HG03342 (cell line): ENCODE measurements at regions not wholly inside any gene's neighbourhood (a gene's known extent, or its start where the extent isn't known, plus 50 kb on each side); places are given as distances from the start of the nearest gene placed in this dataset.

Source experiments
- ATAC-seq: cut with Tn5 transposase; IDR thresholded peaks from one replicate; pipeline ENCODE4 v1.9.1; 2021; ENCODE audit warnings: mild to moderate bottlenecking, moderate library complexity; ENCODE audit not compliant: unreplicated experiment

DNA sequence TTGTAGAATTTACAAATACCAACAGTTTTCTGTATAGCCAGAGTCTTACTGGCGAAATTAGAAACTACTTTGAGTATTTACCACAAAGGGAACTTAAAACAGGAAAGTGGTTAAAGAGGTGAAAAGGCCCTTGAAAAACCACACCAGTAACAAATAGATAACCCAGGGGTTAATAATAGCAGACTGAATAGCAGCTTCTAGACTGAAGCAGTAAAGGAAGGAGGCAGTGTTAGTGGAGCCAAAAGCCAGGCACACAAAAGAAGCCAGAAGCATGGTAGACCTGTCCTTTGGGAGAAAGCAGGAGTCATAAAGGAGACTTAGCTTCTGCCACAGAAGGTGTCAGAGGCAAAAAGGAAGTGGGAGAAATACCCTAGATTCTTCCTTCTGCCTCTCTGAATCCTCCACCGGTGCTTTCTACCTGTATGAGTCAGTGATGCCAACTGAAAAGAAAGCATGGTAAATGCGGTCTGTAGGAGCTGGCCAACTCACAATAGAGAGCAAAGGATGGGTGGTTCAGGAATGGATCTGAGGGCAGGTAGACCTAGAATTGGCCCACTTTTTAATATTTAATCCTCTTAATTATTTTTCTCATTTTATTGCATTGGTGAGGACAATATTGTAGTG is 97.3 kb downstream of the ARL6IP6 start:
- no peak for ATAC-seq

DNA sequence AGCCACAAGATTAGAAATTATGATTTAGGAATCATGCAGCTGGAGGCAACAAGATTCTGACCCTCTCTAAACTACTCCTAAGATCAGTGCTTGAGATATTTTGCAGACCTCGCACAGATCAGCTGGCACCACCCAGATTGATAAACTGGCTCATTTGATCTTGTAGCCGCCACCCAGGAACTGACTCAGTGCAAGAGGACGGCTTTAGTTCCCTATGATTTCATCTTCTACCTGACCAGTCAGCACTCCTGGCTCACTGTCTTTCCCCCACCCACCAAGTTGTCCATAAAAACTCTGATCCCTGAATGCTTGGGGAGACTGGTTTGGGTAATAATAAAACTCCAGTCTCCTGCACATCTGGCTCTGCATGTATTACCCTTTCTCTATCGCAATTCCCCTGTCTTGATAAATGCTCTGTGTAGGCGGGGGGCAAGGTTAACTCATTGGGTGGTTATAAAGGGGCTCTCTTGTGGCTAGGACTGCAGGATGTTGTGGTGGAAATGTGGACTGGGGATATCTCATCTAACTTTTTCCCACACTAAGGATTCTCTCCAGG is 96.1 kb downstream of the ARL6IP6 start:
- no peak for ATAC-seq

GRCh38 chr2:152813351-152813750 is 94.9 kb downstream of the ARL6IP6 start:
- no peak for ATAC-seq
